MV-4-11 (cell line): ENCODE measurements at regions not wholly inside any gene's neighbourhood (a gene's known extent, or its start where the extent isn't known, plus 50 kb on each side); places are given as distances from the start of the nearest gene placed in this dataset.
"Not testable (repeated sequence)": the region's sequence is repeated elsewhere in the genome, so short reads cannot be mapped to it uniquely, and the experiment has no call there.

Experiments used
- DNase-seq: peaks from one replicate; lab custom pipeline; 2025; lab: John Stamatoyannopoulos, UW

GRCh38 chr2:16243411-16243996, 303.2 kb downstream of the MYCN start:
- DNase-seq, result no peak

GRCh38 chr2:16242906-16243305, 302.6 kb downstream of the MYCN start:
- DNase-seq, result no peak

- DNase-seq, result no peak
Observed at GRCh38 chr2:16241166-16242160, 301.1 kb downstream of the MYCN start.

GRCh38 chr2:16240402-16240801, 300.1 kb downstream of the MYCN start:
- DNase-seq, result no peak

GRCh38 chr2:16239296-16239850, 299.0 kb downstream of the MYCN start:
- no peak for DNase-seq

GRCh38 chr2:16238786-16239185, 298.4 kb downstream of the MYCN start:
- DNase-seq, result no peak

- DNase-seq, result no peak
Observed at GRCh38 chr2:16238001-16238761, 297.8 kb downstream of the MYCN start.

- DNase-seq, result no peak
Observed at GRCh38 chr2:16235747-16236146, 295.4 kb downstream of the MYCN start.

GRCh38 chr2:16235291-16235690, 294.9 kb downstream of the MYCN start:
- not testable (repeated sequence) for DNase-seq

- no peak for DNase-seq
Observed at GRCh38 chr2:16228951-16229350, 288.6 kb downstream of the MYCN start.

- DNase-seq, result no peak
Observed at GRCh38 chr2:16228471-16228870, 288.1 kb downstream of the MYCN start.

GRCh38 chr2:16227811-16228462, 287.6 kb downstream of the MYCN start:
- DNase-seq, result no peak

GRCh38 chr2:16226943-16227664, 286.8 kb downstream of the MYCN start:
- no peak for DNase-seq

GRCh38 chr2:16226381-16226780, 286.0 kb downstream of the MYCN start:
- DNase-seq, result no peak

GRCh38 chr2:16225545-16225944, 285.2 kb downstream of the MYCN start:
- no peak for DNase-seq

GRCh38 chr2:16225071-16225470, 284.7 kb downstream of the MYCN start:
- no peak for DNase-seq

- no peak for DNase-seq
Observed at GRCh38 chr2:16224298-16225045, 284.1 kb downstream of the MYCN start.

GRCh38 chr2:16223841-16224177, 283.5 kb downstream of the MYCN start:
- DNase-seq, result no peak

- no peak for DNase-seq
Observed at GRCh38 chr2:16223161-16223840, 283.0 kb downstream of the MYCN start.

- no peak for DNase-seq
Observed at GRCh38 chr2:16222326-16222725, 282.0 kb downstream of the MYCN start.
